Gastroesophageal sphincter (tissue), 4 donors: ENCODE measurements at regions not wholly inside any gene's neighbourhood (a gene's known extent, or its start where the extent isn't known, plus 50 kb on each side); places are given as distances from the start of the nearest gene placed in this dataset.

Experiments
- ATAC-seq: fragments of 150-250 bp; one replicate; pipeline ENCODE4 v1.9.1; 2016; ENCODE audit warnings: mild to moderate bottlenecking, moderate library complexity
- H3K27ac ChIP-seq, 4 donors: fragments of 200-600 bp; sonication (generic) in 3 of 4; 1 replicate in 3 of 4; 2 replicates in 1 of 4; pipeline ENCODE4 v1.5.1; 2016 to 2019
- H3K27me3 ChIP-seq: fragments of 200-600 bp; sonication (generic); one replicate; pipeline ENCODE4 v1.5.1; 2019
- H3K36me3 ChIP-seq, 2 donors: fragments of 200-600 bp; sonication (generic); one replicate each; pipeline ENCODE4 v1.5.1; 2019; ENCODE audit warnings: control low read depth in 1 of 2
- H3K4me1 ChIP-seq, 3 donors: fragments of 200-600 bp; sonication (generic); 1 replicate in 2 of 3; 2 replicates in 1 of 3; pipeline ENCODE4 v1.5.1; 2016 to 2019; ENCODE audit warnings: control low read depth in 2 of 3
- H3K4me3 ChIP-seq, 2 donors: fragments of 200-600 bp; sonication (generic); one replicate each; pipeline ENCODE4 v1.5.1; 2019; ENCODE audit warnings: mild to moderate bottlenecking in 1 of 2, moderate library complexity in 1 of 2
- H3K9me3 ChIP-seq, 3 donors: fragments of 200-600 bp; sonication (generic); one replicate each; pipeline ENCODE4 v1.5.1; 2017 to 2019; ENCODE audit warnings: control low read depth in 2 of 3
- CTCF ChIP-seq, 4 experiments: fragments of 200-600 bp in 2 of 4; fragments of 450-650 bp in 2 of 4; sonication (generic) in 1 of 4; IDR thresholded peaks; one replicate each; pipeline ENCODE4 v1.5.1; 2017 to 2019; ENCODE audit warnings: antibody characterized with exemption in 4 of 4, mild to moderate bottlenecking in 2 of 4, moderate library complexity in 2 of 4
- EP300 ChIP-seq: sonication (generic); formaldehyde crosslinking; IDR thresholded peaks from one replicate; pipeline ENCODE4 v1.6.1; 2017; ENCODE audit warnings: antibody characterized with exemption, mild to moderate bottlenecking
- POLR2A ChIP-seq, 2 donors: fragments of 450-650 bp; IDR thresholded peaks; one replicate each; pipeline ENCODE4 v1.6.1; 2017; ENCODE audit warnings: antibody characterized with exemption in 2 of 2, mild to moderate bottlenecking in 2 of 2, moderate library complexity in 1 of 2
- POLR2AphosphoS5 ChIP-seq: sonication (generic); formaldehyde crosslinking; IDR thresholded peaks from one replicate; pipeline ENCODE4 v1.6.1; 2017; ENCODE audit warnings: antibody characterized with exemption
- WGBS, 2 donors: methylation state at CpG; one replicate each; pipeline ENCODE4 v1.1.5; 2018; ENCODE audit warnings: low coverage in 1 of 2; 5-methylcytosine and 5-hydroxymethylcytosine counted together

GRCh38 chr10:63759335-63759734, 238.1 kb downstream of the REEP3 start:
- Histone ChIP-seq H3K9me3 (peaks cover 0 to 7% (median 0%) of the 10 kb centered on the region in 3 donors), H3K4me1 (no peaks in the 10 kb centered on the region), H3K4me3 (no peak overlapping the region), H3K27me3 (no peaks in the 10 kb centered on the region), H3K27ac (no peak overlapping the region), H3K36me3 (no peaks in the 10 kb centered on the region)
- no peak for TF ChIP-seq EP300
- no peak for TF ChIP-seq CTCF (IDR thresholded peaks at IDR 0.05)
- TF ChIP-seq POLR2AphosphoS5 = no peak
- no peak for TF ChIP-seq POLR2A (IDR thresholded peaks at IDR 0.05)
- WGBS, 2 donors = 88 to 94% methylated on average over 2 to 7 of the region's 7 CpGs
- ATAC-seq = no peak

GRCh38 chr10:63760034-63760707, 239.0 kb downstream of the REEP3 start:
- no peak overlapping the region for H3K4me3 ChIP-seq
- no peaks in the 10 kb centered on the region for H3K27me3 ChIP-seq
- no peaks in the 10 kb centered on the region for H3K4me1 ChIP-seq
- no peaks in the 10 kb centered on the region for H3K9me3 ChIP-seq
- TF ChIP-seq POLR2A (IDR thresholded peaks at IDR 0.05) (no peak), EP300 (no peak), POLR2AphosphoS5 (no peak), CTCF (IDR thresholded peaks at IDR 0.05) (no peak)
- H3K27ac ChIP-seq = no peak overlapping the region
- H3K36me3 ChIP-seq = no peaks in the 10 kb centered on the region
- no peak for ATAC-seq
- WGBS, 2 donors = 36 to 42% methylated on average over 3 to 5 of the region's 5 CpGs

- H3K4me3 ChIP-seq = no peak overlapping the region
- WGBS, 2 donors = no CpG with 5 or more reads among the region's 1 CpG
- no peaks in the 10 kb centered on the region for H3K9me3 ChIP-seq
- TF ChIP-seq POLR2A (IDR thresholded peaks at IDR 0.05) = no peak
- no peak for TF ChIP-seq POLR2AphosphoS5
- no peak for TF ChIP-seq EP300
- TF ChIP-seq CTCF (IDR thresholded peaks at IDR 0.05) = no peak
- H3K27ac ChIP-seq = no peak overlapping the region
- ATAC-seq = no peak
- no peaks in the 10 kb centered on the region for H3K27me3 ChIP-seq
- H3K36me3 ChIP-seq = no peaks in the 10 kb centered on the region
- H3K4me1 ChIP-seq = no peaks in the 10 kb centered on the region
Observed at GRCh38 chr10:63760708-63761047, 239.5 kb downstream of the REEP3 start.

- H3K9me3 ChIP-seq = no peaks in the 10 kb centered on the region
- H3K27ac ChIP-seq = no peak overlapping the region
- no peaks in the 10 kb centered on the region for H3K4me1 ChIP-seq
- no peaks in the 10 kb centered on the region for H3K27me3 ChIP-seq
- TF ChIP-seq POLR2A (IDR thresholded peaks at IDR 0.05) (no peak), EP300 (no peak), POLR2AphosphoS5 (no peak), CTCF (IDR thresholded peaks at IDR 0.05) (no peak)
- no peak for ATAC-seq
- H3K4me3 ChIP-seq = no peak overlapping the region
- WGBS, 2 donors = 88 to 94% methylated on average over 1 to 2 of the region's 2 CpGs
- no peaks in the 10 kb centered on the region for H3K36me3 ChIP-seq
Observed at GRCh38 chr10:63761243-63761642, 240.0 kb downstream of the REEP3 start.

- Histone ChIP-seq H3K4me1 (peaks cover 0 to 14% (median 4%) of the 10 kb centered on the region in 3 donors), H3K36me3 (no peaks in the 10 kb centered on the region), H3K27me3 (no peaks in the 10 kb centered on the region), H3K4me3 (no peak overlapping the region), H3K9me3 (no peaks in the 10 kb centered on the region), H3K27ac (no peak overlapping the region)
- no peak for ATAC-seq
- WGBS, 2 donors = 89 to 100% methylated on average over 2 of the region's 2 CpGs
- TF ChIP-seq CTCF (IDR thresholded peaks at IDR 0.05) (no peak), POLR2AphosphoS5 (no peak), EP300 (no peak), POLR2A (IDR thresholded peaks at IDR 0.05) (no peak)
Observed at GRCh38 chr10:63763744-63764143, 242.5 kb downstream of the REEP3 start.
